Effector memory CD4-positive, alpha-beta T cell (primary cell): ENCODE measurements at regions not wholly inside any gene's neighbourhood (a gene's known extent, or its start where the extent isn't known, plus 50 kb on each side); places are given as distances from the start of the nearest gene placed in this dataset.

Experiments used
- DNase-seq, 3 donors: peaks; one replicate each; pipeline ENCODE4 v3.0.0-alpha.2; 2020
- H3K27ac ChIP-seq: 2 replicates; pipeline ENCODE4 v1.7.0; 2013; ENCODE audit warnings: mild to moderate bottlenecking, low read length, moderate library complexity; ENCODE audit not compliant: insufficient read depth, poor library complexity, severe bottlenecking
- H3K27me3 ChIP-seq: replicated peaks from 2 replicates; pipeline ENCODE4 v1.7.0; 2013; ENCODE audit warnings: mild to moderate bottlenecking, low read length; ENCODE audit not compliant: insufficient read depth, control insufficient read depth, poor library complexity, severe bottlenecking
- H3K36me3 ChIP-seq: 2 replicates; pipeline ENCODE4 v1.7.0; 2013; ENCODE audit warnings: mild to moderate bottlenecking, low read length, moderate library complexity; ENCODE audit not compliant: control insufficient read depth, insufficient read depth
- H3K4me1 ChIP-seq: 2 replicates; pipeline ENCODE4 v1.7.0; 2013; ENCODE audit warnings: low read length, mild to moderate bottlenecking; ENCODE audit not compliant: control insufficient read depth, insufficient read depth, poor library complexity, severe bottlenecking
- H3K4me3 ChIP-seq: 2 replicates; pipeline ENCODE4 v1.7.0; 2013; ENCODE audit warnings: low read length, low read depth, mild to moderate bottlenecking; ENCODE audit not compliant: insufficient read depth, poor library complexity, severe bottlenecking
- H3K9me3 ChIP-seq: 2 replicates; pipeline ENCODE4 v1.7.0; 2013; ENCODE audit warnings: mild to moderate bottlenecking, low read length, moderate library complexity; ENCODE audit not compliant: control insufficient read depth

GRCh38 chr18:22314001-22314400 lies 103.7 kb downstream of the CTAGE1 start:
- Histone ChIP-seq H3K27me3 (no peaks in the 10 kb centered on the region), H3K4me3 (no peak overlapping the region), H3K36me3 (no peaks in the 10 kb centered on the region), H3K27ac (no peak overlapping the region), H3K9me3 (no peaks in the 10 kb centered on the region), H3K4me1 (no peaks in the 10 kb centered on the region)
- DNase-seq = no peak

DNA sequence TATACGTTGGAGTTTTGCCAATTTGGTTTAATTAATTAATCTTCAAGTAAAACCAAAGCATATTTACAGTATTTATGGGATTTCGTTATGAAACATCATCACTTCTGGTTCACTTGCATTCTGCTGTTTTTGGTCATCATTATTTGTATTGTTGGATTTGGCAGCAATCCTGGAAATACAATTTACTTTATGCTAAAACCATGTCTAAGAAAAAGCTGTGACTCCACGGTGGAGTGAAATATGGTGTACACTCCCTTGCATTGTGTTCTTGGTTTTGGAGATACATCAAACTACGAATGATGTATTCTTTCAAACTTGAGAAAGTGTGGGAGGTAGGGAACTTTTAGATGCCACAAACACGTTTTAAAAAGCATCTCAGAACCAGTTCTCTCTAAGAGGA lies 106.4 kb downstream of the CTAGE1 start:
- Histone ChIP-seq H3K4me3 (no peak overlapping the region), H3K27ac (no peak overlapping the region), H3K27me3 (no peaks in the 10 kb centered on the region), H3K36me3 (no peaks in the 10 kb centered on the region), H3K4me1 (no peaks in the 10 kb centered on the region), H3K9me3 (no peaks in the 10 kb centered on the region)
- DNase-seq = no peak

GRCh38 chr18:22309191-22309590 lies 108.5 kb downstream of the CTAGE1 start:
- H3K36me3 ChIP-seq = no peaks in the 10 kb centered on the region
- no peaks in the 10 kb centered on the region for H3K4me1 ChIP-seq
- H3K4me3 ChIP-seq = no peak overlapping the region
- DNase-seq = no peak
- no peaks in the 10 kb centered on the region for H3K27me3 ChIP-seq
- H3K27ac ChIP-seq = no peak overlapping the region
- no peaks in the 10 kb centered on the region for H3K9me3 ChIP-seq

GRCh38 chr18:22307528-22307927 lies 110.2 kb downstream of the CTAGE1 start:
- DNase-seq = no peak
- Histone ChIP-seq H3K9me3 (no peaks in the 10 kb centered on the region), H3K27me3 (no peaks in the 10 kb centered on the region), H3K27ac (no peak overlapping the region), H3K4me3 (no peak overlapping the region), H3K36me3 (no peaks in the 10 kb centered on the region), H3K4me1 (no peaks in the 10 kb centered on the region)

DNA sequence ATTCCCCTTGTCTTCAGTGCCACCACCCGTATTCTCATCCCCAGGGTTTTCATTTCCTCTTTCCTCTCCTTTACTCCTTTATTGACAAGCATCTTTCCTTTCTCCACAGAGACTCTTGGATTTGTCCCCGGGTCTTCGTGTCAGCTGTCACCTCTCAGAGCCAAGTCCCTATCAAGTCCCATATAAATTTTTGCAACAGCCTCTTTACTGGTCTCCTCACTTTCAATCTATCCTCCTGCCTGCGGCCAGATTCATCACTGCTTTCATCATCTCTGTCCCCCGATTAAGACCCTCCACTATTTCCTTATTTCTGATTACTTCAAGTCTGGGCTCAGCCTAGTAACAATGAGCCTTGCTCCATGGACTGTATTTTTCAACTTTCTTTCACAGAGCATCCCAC lies 113.8 kb downstream of the CTAGE1 start:
- no peak overlapping the region for H3K4me3 ChIP-seq
- H3K9me3 ChIP-seq = no peaks in the 10 kb centered on the region
- no peak overlapping the region for H3K27ac ChIP-seq
- no peak for DNase-seq
- H3K36me3 ChIP-seq = no peaks in the 10 kb centered on the region
- no peaks in the 10 kb centered on the region for H3K27me3 ChIP-seq
- H3K4me1 ChIP-seq = no peaks in the 10 kb centered on the region

DNA sequence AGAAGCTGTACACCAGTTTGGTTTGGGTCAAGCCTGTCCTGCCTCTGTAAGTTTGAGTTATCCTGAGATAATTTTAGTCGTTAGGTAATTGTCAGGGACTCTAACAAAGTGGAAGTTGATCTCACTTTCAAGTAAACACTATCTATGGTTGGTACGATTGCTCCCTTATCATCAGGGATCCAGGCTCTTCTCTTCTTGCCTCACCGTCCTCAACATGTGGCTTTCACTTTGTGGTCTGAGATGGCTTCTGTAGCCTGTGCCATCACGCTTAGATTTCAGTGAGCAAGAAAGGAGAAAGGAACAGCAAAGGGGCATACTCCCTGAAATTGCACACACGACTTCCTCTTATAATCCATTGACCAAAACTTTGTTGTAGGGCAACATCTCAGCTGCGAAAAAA lies 115.6 kb downstream of the CTAGE1 start:
- DNase-seq = no peak
- no peak overlapping the region for H3K4me3 ChIP-seq
- H3K36me3 ChIP-seq = no peaks in the 10 kb centered on the region
- no peak overlapping the region for H3K27ac ChIP-seq
- H3K4me1 ChIP-seq = no peaks in the 10 kb centered on the region
- H3K9me3 ChIP-seq = no peaks in the 10 kb centered on the region
- no peaks in the 10 kb centered on the region for H3K27me3 ChIP-seq

DNA sequence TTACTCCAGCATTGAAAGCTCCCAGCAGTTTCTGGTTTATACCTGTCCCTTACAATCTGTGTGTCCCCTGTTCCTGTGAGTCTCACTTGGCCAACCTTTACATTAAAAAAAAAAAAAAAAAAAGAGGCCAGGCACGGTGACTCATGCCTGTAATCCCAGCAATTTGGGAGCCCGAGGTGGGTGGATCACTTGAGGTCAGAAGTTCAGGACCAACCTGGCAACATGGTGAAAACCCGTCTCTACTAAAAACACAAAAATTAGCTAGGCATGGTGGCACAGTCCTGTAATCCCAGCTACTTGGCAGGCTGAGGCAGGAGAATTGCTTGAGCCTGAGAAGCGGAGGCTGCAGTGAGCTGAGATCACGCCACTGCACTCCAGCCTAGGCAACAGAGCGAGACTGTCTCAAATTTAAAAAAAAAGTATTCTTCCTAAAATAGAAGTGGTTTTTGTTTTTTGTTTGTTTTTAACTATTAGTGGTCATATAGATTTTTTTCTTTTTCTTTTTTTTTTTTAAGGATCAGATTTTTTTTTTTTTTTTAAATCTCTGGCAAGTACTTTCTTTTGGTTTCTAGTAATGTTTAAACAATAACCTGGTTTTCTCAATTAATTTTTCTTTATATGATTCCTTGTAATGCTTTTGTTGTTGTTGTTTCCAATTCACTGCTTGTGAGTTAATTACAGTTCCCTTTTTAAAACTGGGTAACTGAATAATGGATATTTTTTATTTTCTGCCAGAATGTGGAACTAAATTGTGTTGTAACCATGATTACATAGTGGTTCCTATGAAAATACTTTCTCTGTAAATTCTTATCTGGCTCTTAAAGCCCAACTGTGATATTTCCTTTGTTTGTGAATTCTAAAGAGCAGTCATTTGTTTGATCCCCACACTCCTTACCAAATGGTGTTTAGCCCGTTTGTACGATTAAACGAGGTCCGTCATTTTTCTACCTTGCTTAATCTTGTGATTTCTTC lies 116.8 kb downstream of the CTAGE1 start:
- Histone ChIP-seq H3K9me3 (no peaks in the 10 kb centered on the region), H3K27ac (no peak overlapping the region), H3K4me1 (no peaks in the 10 kb centered on the region), H3K4me3 (no peak overlapping the region), H3K27me3 (no peaks in the 10 kb centered on the region), H3K36me3 (no peaks in the 10 kb centered on the region)
- DNase-seq = no peak

DNA sequence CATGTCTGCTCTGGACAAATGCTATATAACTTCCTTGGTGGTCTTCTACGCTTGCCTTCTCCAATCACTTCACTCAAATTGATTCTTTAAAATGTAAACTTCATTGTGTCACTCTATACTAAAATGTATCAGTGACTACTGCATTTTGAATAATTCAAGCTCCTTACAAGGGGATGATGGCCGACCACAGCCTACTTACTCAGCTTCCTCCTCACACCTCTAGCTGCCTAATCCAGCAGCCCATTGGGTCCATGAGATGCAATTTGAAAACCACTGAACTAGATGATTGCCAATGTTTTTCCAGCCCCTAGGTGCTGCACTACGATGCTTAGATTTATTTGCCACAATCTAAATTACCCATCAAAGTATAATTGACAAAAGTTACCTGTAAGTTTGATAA lies 120.7 kb downstream of the CTAGE1 start:
- H3K27ac ChIP-seq = no peak overlapping the region

DNA sequence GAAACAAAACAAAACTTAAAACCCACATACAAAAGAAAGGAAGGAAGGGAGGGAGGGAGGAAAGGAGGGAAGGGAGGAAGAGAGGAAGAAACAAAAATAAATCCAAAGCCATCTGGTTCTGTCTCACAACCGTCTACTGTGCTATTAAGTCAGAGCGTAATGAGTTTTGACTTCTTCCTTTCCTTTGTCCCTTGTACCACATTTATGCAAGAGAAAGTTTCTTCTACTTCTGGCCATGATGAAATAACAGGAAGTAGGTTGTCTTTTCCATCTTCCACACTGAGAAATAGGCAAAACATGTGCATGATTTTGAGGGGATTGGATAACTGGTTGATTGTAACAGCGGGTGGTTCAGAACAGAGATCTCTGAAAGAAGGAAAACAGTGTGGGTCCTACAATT lies 121.4 kb downstream of the CTAGE1 start:
- Histone ChIP-seq H3K4me3 (no peak overlapping the region), H3K27me3 (no peaks in the 10 kb centered on the region), H3K36me3 (no peaks in the 10 kb centered on the region), H3K4me1 (no peaks in the 10 kb centered on the region), H3K9me3 (no peaks in the 10 kb centered on the region), H3K27ac (no peak overlapping the region)
- no peak for DNase-seq

More for the DNA sequence above, 120.7 kb downstream of the CTAGE1 start:
- H3K4me3 ChIP-seq = no peak overlapping the region
- no peaks in the 10 kb centered on the region for H3K9me3 ChIP-seq
- no peak for DNase-seq
- H3K4me1 ChIP-seq = no peaks in the 10 kb centered on the region
- no peaks in the 10 kb centered on the region for H3K27me3 ChIP-seq
- H3K36me3 ChIP-seq = no peaks in the 10 kb centered on the region

DNA sequence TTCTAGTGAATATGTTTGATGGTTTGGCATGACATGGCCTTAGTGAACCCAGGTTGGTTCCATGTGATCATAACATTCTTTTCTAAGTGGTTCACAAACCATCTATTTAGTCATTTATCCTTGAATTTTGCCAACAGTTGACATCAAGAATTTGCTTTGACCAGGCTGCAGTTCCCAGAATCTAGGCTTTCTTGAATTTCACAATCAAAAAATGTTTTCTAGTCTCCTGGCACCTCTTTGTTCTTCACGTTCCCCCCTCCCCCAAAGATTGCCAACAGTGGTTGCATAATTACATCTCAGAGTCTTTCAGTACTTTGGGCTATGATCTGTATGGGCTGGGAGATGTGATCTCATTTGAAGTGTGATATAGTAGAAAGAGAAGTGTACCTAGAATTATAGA lies 124.0 kb downstream of the GATA6 start:
- H3K4me1 ChIP-seq = no peaks in the 10 kb centered on the region
- no peaks in the 10 kb centered on the region for H3K9me3 ChIP-seq
- no peak overlapping the region for H3K4me3 ChIP-seq
- no peaks in the 10 kb centered on the region for H3K27me3 ChIP-seq
- DNase-seq = no peak
- no peaks in the 10 kb centered on the region for H3K36me3 ChIP-seq
- H3K27ac ChIP-seq = no peak overlapping the region
